ENCODE measurements at regions not wholly inside any gene's neighbourhood (a gene's known extent, or its start where the extent isn't known, plus 50 kb on each side); places are given as distances from the start of the nearest gene placed in this dataset.
"Not testable (repeated sequence)": the region's sequence is repeated elsewhere in the genome, so short reads cannot be mapped to it uniquely, and the experiment has no call there.

GRCh38 chr18:34514238-34514637 is 195.9 kb upstream of the DTNA start:
- Histone ChIP-seq H4K20me1 (ENCODE audit: insufficient read depth, low read length) (no peaks in the 10 kb centered on the region), H3K79me2 (ENCODE audit: insufficient read depth, low read depth, low read length) (no peaks in the 10 kb centered on the region), H3K36me3 (ENCODE audit: insufficient read depth, low read length) (no peaks in the 10 kb centered on the region), H2AFZ (ENCODE audit: low read length) (no peak overlapping the region), H3K9me2 (ENCODE audit: insufficient read depth, low read length) (no peaks in the 10 kb centered on the region), H3K4me1 (ENCODE audit: insufficient read depth, low read length, poor library complexity, severe bottlenecking) (no peaks in the 10 kb centered on the region), H3K27ac (ENCODE audit: low read depth, low read length, poor library complexity, severe bottlenecking) (no peak overlapping the region), H3K4me2 (ENCODE audit: low read length) (no peak overlapping the region), H3K9me3 (ENCODE audit: low read length) (no peaks in the 10 kb centered on the region), H3K4me3 (ENCODE audit: low read depth, low read length, poor library complexity, severe bottlenecking) (no peak overlapping the region)
- DNase-seq (ENCODE audit: low spot score) = no peak
- intact Hi-C loops (cut with micrococcal nuclease; ENCODE audit: unreplicated experiment) = no loop called here
- BruUV-seq (replicated peaks) = no TSS peak
- TF ChIP-seq CTCF (conservative IDR thresholded peaks at IDR 0.05; ENCODE audit: low read length) = no peak
- TF ChIP-seq EZH2phosphoT487 (IDR thresholded peaks at IDR 0.05; ENCODE audit: borderline replicate concordance, low read depth, low read length) = no peak
- ChIA-PET POLR2A (no interaction called here), CTCF (ENCODE audit: unreplicated experiment) (no interaction called here)

- Histone ChIP-seq H4K20me1 (ENCODE audit: insufficient read depth, low read length) (no peaks in the 10 kb centered on the region), H3K9me3 (ENCODE audit: low read length) (no peaks in the 10 kb centered on the region), H3K9me2 (ENCODE audit: insufficient read depth, low read length) (no peaks in the 10 kb centered on the region), H3K27ac (ENCODE audit: low read depth, low read length, poor library complexity, severe bottlenecking) (no peak overlapping the region), H3K4me1 (ENCODE audit: insufficient read depth, low read length, poor library complexity, severe bottlenecking) (no peaks in the 10 kb centered on the region), H3K36me3 (ENCODE audit: insufficient read depth, low read length) (no peaks in the 10 kb centered on the region), H3K4me3 (ENCODE audit: low read depth, low read length, poor library complexity, severe bottlenecking) (no peak overlapping the region), H3K4me2 (ENCODE audit: low read length) (no peak overlapping the region), H2AFZ (ENCODE audit: low read length) (no peak overlapping the region), H3K79me2 (ENCODE audit: insufficient read depth, low read depth, low read length) (no peaks in the 10 kb centered on the region)
- no peak for TF ChIP-seq CTCF (conservative IDR thresholded peaks at IDR 0.05; ENCODE audit: low read length)
- no peak for TF ChIP-seq EZH2phosphoT487 (IDR thresholded peaks at IDR 0.05; ENCODE audit: borderline replicate concordance, low read depth, low read length)
- ChIA-PET POLR2A (no interaction called here), CTCF (ENCODE audit: unreplicated experiment) (no interaction called here)
- DNase-seq (ENCODE audit: low spot score) = no peak
- intact Hi-C loops (cut with micrococcal nuclease; ENCODE audit: unreplicated experiment) = no loop called here
- no TSS peak for BruUV-seq (replicated peaks)
Measured at GRCh38 chr18:34514957-34515356, 195.1 kb upstream of the DTNA start.

GRCh38 chr18:34516355-34516754 is 193.7 kb upstream of the DTNA start:
- H2AFZ ChIP-seq (ENCODE audit: low read length); BruUV-seq (replicated peaks); CTCF ChIA-PET (ENCODE audit: unreplicated experiment); H3K4me2 ChIP-seq (ENCODE audit: low read length); H3K9me2 ChIP-seq (ENCODE audit: insufficient read depth, low read length); H3K79me2 ChIP-seq (ENCODE audit: insufficient read depth, low read depth, low read length); H3K27ac ChIP-seq (ENCODE audit: low read depth, low read length, poor library complexity, severe bottlenecking); intact Hi-C loops (cut with micrococcal nuclease; ENCODE audit: unreplicated experiment); POLR2A ChIA-PET; H3K4me1 ChIP-seq (ENCODE audit: insufficient read depth, low read length, poor library complexity, severe bottlenecking); H4K20me1 ChIP-seq (ENCODE audit: insufficient read depth, low read length); DNase-seq (ENCODE audit: low spot score); H3K36me3 ChIP-seq (ENCODE audit: insufficient read depth, low read length); H3K4me3 ChIP-seq (ENCODE audit: low read depth, low read length, poor library complexity, severe bottlenecking); H3K9me3 ChIP-seq (ENCODE audit: low read length): not testable (repeated sequence)

- H4K20me1 ChIP-seq (ENCODE audit: insufficient read depth, low read length); H3K9me3 ChIP-seq (ENCODE audit: low read length); BruUV-seq (replicated peaks); H2AFZ ChIP-seq (ENCODE audit: low read length); H3K4me3 ChIP-seq (ENCODE audit: low read depth, low read length, poor library complexity, severe bottlenecking); H3K79me2 ChIP-seq (ENCODE audit: insufficient read depth, low read depth, low read length); H3K27ac ChIP-seq (ENCODE audit: low read depth, low read length, poor library complexity, severe bottlenecking); H3K4me2 ChIP-seq (ENCODE audit: low read length); H3K9me2 ChIP-seq (ENCODE audit: insufficient read depth, low read length); H3K4me1 ChIP-seq (ENCODE audit: insufficient read depth, low read length, poor library complexity, severe bottlenecking); DNase-seq (ENCODE audit: low spot score); intact Hi-C loops (cut with micrococcal nuclease; ENCODE audit: unreplicated experiment); H3K36me3 ChIP-seq (ENCODE audit: insufficient read depth, low read length); CTCF ChIA-PET (ENCODE audit: unreplicated experiment); POLR2A ChIA-PET: not testable (repeated sequence)
Measured at GRCh38 chr18:34516996-34517395, 193.1 kb upstream of the DTNA start.
